ENCODE measurements at regions not wholly inside any gene's neighbourhood (a gene's known extent, or its start where the extent isn't known, plus 50 kb on each side); places are given as distances from the start of the nearest gene placed in this dataset.
A peak's percentile ranks its signal among the peaks of the same experiment; 100 is the strongest.

- DNase-seq (ENCODE audit: low spot score): no peak
- FAIRE-seq: no peak
Observed at GRCh38 chr9:88077071-88077617, 61.1 kb downstream of the SPATA31C2 start.

- FAIRE-seq: peak; percentile 66
Observed at GRCh38 chr9:88076286-88077070, 61.8 kb downstream of the SPATA31C2 start.

GRCh38 chr9:88075966-88076285, 62.3 kb downstream of the SPATA31C2 start:
- FAIRE-seq (no peak), DNase-seq (ENCODE audit: low spot score) (no peak)

More at GRCh38 chr9:88076286-88077070, 61.8 kb downstream of the SPATA31C2 start:
- DNase-seq (ENCODE audit: low spot score): peak; percentile 90

- no peak for FAIRE-seq
- no peak for DNase-seq (ENCODE audit: low spot score)
Observed at GRCh38 chr9:88075506-88075905, 62.8 kb downstream of the SPATA31C2 start.

- DNase-seq (ENCODE audit: low spot score) (no peak), FAIRE-seq (no peak)
Observed at GRCh38 chr9:88074931-88075330, 63.3 kb downstream of the SPATA31C2 start.

GRCh38 chr9:88072831-88073375, 65.4 kb downstream of the SPATA31C2 start:
- DNase-seq (ENCODE audit: low spot score) (no peak), FAIRE-seq (no peak)

- DNase-seq (ENCODE audit: low spot score) (no peak), FAIRE-seq (no peak)
Observed at GRCh38 chr9:88071331-88071730, 66.9 kb downstream of the SPATA31C2 start.

- DNase-seq (ENCODE audit: low spot score): no peak
Observed at GRCh38 chr9:88065619-88066018, 72.7 kb downstream of the SPATA31C2 start.

GRCh38 chr9:88064554-88064953, 73.7 kb downstream of the SPATA31C2 start:
- no peak for DNase-seq (ENCODE audit: low spot score)
- no peak for FAIRE-seq

More at GRCh38 chr9:88065619-88066018, 72.7 kb downstream of the SPATA31C2 start:
- FAIRE-seq: no peak

GRCh38 chr9:88060746-88061145, 77.5 kb downstream of the SPATA31C2 start:
- FAIRE-seq (no peak), DNase-seq (ENCODE audit: low spot score) (no peak)

GRCh38 chr9:88059469-88059868, 78.8 kb downstream of the SPATA31C2 start:
- FAIRE-seq (no peak), DNase-seq (ENCODE audit: low spot score) (no peak)

GRCh38 chr9:88056876-88057275, 81.4 kb downstream of the SPATA31C2 start:
- no peak for FAIRE-seq
- DNase-seq (ENCODE audit: low spot score): no peak

- DNase-seq (ENCODE audit: low spot score) (no peak), FAIRE-seq (no peak)
Observed at GRCh38 chr9:88053856-88054501, 79.6 kb upstream of the CDK20 start.

- FAIRE-seq: no peak
- no peak for DNase-seq (ENCODE audit: low spot score)
Observed at GRCh38 chr9:88052321-88052965, 78.1 kb upstream of the CDK20 start.

- FAIRE-seq: no peak
Observed at GRCh38 chr9:88051138-88051537, 76.8 kb upstream of the CDK20 start.

GRCh38 chr9:88049677-88050307, 75.5 kb upstream of the CDK20 start:
- FAIRE-seq: no peak
- no peak for DNase-seq (ENCODE audit: low spot score)

More at GRCh38 chr9:88051138-88051537, 76.8 kb upstream of the CDK20 start:
- no peak for DNase-seq (ENCODE audit: low spot score)

GRCh38 chr9:88046542-88046941, 72.2 kb upstream of the CDK20 start:
- DNase-seq (ENCODE audit: low spot score): no peak
- FAIRE-seq: no peak

- DNase-seq (ENCODE audit: low spot score) (no peak), FAIRE-seq (no peak)
Observed at GRCh38 chr9:88045686-88046085, 71.4 kb upstream of the CDK20 start.

GRCh38 chr9:88044200-88044599, 69.9 kb upstream of the CDK20 start:
- peak; percentile 27 for FAIRE-seq

GRCh38 chr9:88043647-88044046, 69.3 kb upstream of the CDK20 start:
- DNase-seq (ENCODE audit: low spot score): no peak
- FAIRE-seq: no peak

More at GRCh38 chr9:88044200-88044599, 69.9 kb upstream of the CDK20 start:
- DNase-seq (ENCODE audit: low spot score): no peak

- no peak for FAIRE-seq
- DNase-seq (ENCODE audit: low spot score): no peak
Observed at GRCh38 chr9:88041447-88041846, 67.1 kb upstream of the CDK20 start.
